ENCODE measurements at regions not wholly inside any gene's neighbourhood (a gene's known extent, or its start where the extent isn't known, plus 50 kb on each side); places are given as distances from the start of the nearest gene placed in this dataset.
"Not testable (repeated sequence)": the region's sequence is repeated elsewhere in the genome, so short reads cannot be mapped to it uniquely, and the experiment has no call there.

DNA sequence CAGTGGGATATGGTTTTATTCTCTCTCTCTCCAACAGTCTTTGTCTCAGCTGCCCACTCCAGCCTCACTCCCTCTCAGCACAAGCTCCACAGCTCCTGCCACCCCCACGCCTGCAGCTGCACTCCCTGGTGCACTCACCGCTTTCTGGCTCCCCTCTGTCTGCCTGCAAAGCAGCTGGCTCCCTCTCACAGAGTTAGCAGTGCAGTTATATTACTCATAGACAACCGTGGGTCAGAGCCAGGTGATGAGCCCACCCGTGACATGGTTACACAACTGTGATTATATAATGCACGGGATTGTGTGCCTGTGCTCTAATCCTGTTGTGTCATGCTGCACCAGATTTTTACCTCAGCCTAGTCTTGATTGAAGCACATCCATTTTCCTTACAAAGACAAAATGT lies 276.9 kb upstream of the CHAC2 start:
- DNase-seq = peak; percentile 34

DNA sequence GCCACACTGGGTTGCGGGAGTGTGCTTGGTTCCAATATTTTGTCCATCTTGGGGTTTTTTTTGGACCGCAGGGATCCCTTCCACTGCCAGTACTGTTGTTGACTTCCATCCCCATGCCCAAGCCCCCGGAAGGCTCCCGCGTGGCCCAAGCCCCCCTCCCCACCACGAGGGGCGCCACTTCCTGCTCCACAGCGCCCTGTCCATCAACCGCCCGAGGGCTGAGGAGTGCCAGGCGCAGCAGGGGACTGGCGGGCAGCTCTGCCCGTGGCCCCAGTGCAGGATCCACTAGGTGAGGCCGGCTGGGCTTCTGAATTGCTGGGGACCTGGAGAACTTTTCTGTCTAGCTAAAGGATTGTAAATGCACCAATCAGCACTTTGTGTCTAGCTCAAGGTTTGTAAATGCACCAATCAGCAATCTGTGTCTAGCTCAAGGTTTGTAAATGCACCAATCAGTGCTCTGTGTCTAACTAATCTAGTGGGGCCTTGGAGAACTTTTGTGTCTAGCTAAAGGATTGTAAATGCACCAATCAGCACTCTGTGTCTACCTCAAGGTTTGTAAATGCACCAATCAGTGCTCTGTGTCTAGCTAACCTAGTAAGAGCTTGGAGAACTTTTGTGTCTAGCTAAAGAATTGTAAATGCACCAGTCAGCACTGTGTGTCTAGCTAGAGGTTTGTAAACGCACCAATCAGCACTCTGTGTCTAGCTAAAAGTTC lies 281.3 kb upstream of the CHAC2 start:
- not testable (repeated sequence) for DNase-seq

DNA sequence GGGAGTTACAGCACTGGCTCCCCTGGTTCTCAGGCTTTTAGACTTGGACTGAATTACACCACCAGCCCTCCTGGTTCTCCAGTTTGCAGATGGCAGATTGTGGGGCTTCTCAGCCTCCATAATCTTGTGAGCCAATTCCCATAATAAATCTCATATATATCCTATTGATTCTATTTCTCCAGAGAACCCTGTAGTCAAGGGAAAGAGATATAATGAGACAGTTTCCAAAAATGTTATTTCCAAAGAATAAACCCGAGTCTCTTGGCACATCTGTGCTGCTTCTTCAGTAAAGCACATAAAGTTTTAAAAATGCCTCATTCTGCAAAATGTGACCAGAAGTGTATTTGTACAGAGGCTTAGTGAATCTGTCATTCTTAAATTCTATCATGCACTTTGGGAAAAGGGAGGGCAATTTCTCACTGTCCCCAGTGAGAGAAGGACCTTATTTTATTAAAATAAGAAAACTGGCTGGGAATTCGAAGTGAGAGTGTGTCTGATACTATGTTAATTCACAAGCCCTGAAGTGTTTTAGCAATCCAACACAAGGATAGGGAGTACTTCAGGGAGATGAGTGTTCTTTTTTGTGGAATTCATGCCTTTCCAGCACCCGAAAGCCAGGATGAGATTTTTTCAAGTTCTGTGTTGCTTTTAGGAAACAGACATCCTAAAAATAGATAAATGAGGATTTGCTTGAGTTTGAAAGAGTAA lies 282.4 kb upstream of the CHAC2 start:
- no peak for DNase-seq

DNA sequence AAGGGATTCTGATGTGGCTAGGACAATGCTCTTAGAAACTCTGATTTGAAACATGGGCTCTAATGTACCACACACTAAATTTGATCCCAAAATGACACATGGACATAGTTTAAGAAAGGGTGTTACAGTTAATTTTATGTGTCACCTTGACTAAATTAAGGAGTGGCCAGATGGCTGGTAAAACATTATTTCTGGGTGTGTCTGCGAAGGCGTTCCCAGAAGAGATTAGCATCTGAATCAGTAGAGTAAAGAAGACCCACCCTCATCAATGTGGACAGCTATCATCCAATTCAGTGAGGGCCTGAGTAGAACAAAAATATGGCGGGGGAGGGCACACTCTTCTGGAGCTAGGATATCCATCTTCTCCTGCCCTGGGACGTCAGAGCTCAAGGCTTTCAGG lies 283.1 kb upstream of the CHAC2 start:
- DNase-seq = no peak

DNA sequence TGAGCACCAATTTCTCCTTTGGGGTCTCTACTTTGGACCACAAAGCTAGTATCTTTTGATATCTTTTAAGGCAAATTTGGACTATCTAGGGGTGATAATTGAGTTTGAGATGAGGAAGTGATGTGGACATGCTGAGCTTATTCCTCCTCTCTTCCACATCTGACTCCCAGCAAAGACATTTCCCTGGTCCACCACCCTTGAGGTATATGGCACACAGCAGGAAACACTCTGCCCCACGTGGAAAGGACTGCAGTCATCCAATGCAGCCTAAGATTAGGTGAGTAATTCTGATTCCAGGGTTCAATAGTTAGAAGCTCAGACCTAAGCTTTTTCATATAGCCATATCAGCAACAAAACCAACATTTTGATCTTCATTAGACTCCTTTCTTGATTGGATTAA lies 290.1 kb upstream of the CHAC2 start:
- no peak for DNase-seq

DNA sequence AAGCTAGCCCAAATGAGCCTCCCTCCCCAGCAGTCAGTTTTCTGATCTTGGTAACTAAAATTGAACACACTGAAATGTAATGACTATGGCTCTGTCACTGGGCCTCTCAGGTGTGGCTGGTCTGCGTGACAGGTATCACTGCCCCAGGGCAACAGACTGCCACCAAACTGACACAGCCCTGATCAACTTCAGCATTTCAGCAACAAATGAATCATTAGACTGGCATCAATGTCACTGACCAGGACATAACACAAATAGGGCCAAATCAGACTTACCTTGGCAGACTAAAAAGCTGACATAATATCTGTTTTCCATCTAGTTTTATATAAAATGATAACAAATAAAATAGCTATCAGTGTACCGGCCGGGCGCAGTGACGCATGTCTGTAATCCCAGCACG lies 290.8 kb upstream of the CHAC2 start:
- no peak for DNase-seq

DNA sequence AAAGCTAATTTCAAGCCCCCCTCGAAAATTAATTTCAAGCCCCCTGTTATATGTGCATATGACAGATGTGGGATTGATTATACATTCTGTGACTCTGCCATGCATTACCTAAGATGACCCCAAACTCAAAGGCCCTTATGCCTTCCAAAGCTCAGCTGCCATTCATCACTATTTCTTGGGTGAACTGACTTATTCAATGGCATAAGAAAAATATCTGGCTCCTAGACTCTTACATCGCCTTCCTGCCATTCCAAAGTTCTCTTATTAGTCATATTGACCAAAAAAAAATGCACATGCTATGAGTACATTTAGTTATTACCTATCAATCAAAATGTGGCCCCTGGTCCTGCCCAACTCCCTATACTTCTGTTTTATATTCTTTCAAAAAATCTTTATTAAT lies 291.8 kb upstream of the CHAC2 start:
- DNase-seq = no peak

DNA sequence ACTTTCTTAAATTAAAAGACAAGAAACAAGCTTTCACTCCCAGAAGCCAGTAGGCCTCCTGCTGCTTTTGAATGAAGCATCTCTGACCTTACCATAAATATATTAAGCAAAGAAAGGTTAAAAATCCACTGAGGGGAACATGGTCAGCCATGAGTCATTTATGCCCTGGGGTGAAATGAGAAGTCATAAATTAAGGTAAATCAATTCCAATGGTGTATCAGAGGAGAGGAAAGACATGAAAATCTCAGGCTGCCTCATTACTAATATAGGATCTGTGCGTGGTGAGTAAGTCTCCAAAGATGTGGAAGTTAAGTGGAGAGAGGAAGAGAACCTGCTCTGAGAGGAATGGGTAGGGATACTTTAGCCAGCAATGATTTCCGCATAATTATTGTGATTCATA lies 292.3 kb upstream of the CHAC2 start:
- DNase-seq = no peak

DNA sequence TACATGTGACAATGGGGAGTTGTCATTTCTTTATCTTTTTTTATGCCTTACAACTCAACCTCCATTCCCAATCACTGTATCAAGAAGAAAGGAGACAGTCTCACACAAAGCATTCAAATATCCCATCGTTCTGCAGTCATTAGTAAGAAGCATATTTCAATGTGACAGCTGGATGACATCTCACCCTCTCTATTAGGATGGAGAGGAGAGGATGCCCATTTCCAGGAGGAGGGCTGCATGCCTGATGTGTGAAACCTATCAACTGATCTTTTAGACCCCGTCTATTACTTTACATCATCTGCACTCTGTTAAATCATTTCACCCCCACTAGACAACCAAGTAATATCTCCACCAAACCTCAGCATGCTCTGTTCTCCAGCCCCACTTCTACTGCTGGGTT lies 292.7 kb upstream of the CHAC2 start:
- no peak for DNase-seq

DNA sequence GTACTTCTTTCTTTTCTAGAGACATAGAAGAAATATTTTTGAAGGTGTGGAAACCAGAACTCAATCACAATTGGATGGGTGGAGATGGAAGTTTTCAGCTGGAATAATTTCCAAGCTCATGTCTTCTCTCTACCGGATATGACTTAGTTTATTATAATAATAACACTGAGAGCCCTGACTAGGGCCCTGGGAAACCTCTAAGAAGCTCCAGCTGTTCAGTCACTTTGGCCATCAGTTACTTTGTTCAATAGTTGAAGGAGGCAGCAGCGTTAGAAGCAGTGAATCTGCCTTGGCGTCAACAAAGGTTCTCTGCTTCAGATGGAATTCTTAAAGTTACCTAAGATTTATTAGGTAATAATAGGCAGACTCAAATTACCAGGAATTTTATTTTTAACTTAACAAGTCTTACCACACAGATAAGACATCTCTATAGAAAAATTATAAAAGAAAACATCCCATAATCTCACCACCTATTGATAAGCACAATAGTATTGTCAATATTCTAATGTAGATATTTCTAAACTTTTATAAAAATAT lies 293.8 kb upstream of the CHAC2 start:
- no peak for DNase-seq

DNA sequence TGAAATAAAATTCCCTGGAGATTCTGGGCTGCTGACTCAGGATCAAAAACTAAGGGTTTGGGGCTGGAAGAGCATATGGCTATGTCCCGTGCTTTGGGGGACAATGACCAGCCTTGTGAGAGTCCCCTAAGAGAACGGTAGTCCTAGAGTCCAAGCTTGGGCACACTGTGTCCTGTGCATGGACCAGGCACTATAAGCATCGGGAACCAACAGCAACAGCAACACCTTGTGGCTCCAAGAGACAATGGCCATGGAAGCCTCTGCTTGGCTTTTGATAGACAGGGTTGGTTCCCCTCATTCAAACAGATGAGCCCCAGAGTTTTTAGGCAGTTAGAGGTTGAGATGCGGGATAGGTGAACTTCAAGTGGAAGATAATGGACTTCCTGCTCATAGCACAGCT lies 294.4 kb upstream of the CHAC2 start:
- no peak for DNase-seq

DNA sequence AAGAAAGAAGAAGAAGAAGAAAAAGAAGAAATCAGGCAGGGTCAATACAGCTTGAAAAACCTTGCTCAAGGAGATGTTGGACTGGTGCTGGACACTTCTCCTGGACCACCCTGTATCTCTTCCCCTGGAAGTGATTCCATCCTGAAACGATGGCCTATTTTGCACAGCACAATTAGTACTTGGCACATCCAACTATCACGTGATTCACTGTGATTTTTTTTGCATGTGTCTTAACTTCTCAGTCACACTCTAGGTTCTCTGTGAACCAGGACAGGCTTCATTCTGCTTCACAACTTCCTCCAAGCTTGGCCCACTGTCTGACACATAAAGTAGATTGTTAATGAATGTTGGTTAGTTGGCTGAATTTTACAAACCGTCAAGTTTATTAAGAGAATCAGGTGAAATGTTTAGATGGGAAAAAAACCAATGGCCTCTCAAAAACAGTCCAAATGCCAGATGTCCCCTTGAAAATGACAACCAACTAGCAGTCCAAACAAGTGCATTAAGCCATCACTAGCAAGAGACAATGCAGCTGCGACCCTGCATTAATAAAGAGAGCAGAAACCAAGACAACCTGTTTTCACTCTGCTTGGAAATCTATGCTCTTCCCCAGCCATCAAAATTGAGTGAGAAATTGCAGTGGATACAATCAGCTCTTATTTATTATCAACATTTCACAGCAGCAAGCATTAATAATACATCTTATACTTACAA lies 300.0 kb upstream of the CHAC2 start:
- DNase-seq = no peak

DNA sequence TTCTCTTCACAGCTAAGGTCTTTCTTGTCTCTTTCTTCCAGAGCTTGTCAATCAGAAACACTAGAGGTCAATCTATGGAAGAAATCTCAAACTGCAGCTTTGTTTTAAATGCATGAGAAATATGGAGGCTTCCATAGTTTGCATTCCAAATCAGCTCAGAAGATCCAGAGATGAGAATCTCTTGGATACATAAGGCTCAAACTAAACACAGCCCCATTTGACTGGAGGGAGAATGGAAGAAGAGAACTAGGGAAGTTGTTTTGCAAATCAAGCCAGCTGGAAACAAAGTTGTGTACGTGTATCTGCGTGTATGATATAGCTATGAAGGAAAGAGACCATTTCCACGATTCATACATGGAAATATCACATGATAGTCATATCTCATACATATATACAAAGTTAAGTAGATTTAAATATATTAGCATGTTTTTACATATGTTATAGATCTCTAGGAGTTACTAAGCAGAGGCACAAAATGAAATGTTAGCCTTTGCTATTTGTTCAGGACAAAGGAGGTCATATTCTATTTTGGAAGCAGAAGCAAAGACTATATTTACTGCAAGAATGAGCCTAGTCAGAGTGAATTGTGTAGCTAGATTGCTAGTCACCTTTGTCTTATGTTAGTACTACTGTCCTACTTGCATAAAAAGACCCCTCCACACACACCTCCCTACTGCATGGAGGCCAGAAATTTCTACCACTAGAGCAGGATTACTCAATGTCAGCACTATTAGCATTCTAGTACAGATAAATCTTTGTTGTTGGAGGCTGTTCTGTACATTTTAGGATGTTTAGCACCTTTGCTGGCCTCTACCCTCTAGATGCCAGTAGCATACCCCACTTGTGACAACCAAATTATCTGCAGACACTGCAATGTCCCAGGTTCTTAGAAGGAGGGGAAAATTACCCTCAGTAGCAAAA lies 303.5 kb upstream of the CHAC2 start:
- DNase-seq = no peak

DNA sequence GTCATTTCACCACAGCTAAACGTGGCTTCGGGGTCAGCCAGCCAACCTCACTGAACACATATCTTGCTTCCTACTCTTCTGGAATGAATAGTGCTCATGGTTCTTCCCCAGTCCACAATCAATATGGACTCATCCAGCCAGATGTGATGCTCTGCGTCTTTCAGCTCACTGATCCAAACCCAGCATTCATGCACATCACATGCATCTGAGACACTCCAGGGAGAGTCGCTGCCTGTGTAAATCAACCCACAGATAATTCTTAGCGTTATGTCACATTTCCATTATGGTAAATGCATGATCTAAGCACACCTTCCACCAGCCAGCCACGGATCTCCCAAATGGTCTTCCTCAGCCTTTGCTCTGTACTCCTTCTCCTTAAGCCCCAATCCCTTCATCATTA lies 306.7 kb upstream of the CHAC2 start:
- no peak for DNase-seq

DNA sequence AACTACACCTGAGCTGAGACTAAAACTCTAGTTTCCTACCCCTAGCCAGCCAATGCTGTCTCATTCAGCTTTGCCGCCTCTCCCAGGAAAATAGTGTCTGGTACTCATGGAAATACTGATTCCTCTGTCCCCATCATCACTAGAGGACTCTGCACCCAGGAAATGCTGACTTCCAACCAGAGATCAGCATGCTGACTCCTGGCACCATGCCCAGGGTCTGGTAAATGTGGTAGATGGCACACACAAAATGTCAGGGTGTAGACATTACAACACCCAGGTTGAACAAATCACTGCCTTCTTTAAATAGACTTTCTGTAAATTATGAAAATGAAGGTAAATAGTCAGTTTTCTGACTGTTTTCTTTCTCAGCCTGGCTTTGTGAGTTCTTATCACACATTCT lies 307.3 kb upstream of the CHAC2 start:
- no peak for DNase-seq

DNA sequence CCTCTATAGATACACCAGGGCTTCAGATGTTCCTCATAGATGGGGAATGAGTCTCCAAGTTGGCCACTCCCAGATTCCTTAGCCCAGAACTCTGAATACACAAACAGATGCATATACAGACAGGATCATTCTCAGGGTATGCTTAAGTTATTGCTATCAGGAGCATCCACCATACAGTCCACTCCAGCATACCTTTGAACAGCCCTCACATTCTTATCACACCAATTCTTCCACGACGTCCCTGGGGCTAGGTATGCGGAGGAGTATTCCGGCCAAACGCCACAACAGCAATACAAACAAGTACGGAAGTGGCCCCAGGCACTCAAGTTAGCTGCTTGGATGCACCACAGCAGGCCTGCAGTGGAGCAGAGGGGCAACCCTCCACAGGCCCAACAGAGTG lies 312.5 kb upstream of the CHAC2 start:
- DNase-seq = no peak

DNA sequence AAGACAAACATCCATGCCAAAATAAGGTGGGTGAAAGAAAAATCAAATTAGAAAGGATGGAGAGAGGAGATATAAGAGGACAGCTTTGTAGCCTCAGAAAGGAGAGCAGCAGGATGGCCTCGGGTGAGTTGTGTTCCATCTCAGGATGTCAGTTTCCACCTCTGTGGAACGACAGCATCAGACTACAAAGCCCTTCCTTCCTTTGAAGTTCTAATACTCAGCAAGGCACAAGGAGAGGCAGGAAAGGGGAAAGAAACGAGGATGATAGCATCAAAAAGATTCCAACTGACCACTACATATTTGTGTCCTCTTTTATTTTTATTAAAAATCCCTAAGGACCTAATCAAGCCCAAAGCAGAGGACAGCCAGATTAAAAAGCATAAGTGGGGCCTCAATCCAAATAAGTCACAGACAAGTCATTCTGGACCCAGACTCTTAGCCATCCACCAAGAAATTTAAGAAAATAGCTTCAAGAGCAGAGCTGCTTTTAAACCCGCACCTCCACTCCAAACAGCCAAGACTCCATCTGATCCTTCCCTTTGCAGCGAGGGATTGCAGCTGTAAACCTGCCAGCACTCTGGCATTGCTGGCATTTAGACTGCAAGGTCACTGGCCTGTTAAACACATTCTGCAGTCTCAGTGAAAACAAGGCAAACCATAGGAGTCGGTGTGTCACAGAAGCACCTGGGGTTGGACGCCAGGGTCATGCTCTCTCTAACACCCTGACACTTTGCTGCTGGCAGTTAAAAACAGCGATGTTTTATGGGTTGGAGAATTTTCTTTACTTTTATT lies 314.5 kb upstream of the CHAC2 start:
- DNase-seq = peak; percentile 4

DNA sequence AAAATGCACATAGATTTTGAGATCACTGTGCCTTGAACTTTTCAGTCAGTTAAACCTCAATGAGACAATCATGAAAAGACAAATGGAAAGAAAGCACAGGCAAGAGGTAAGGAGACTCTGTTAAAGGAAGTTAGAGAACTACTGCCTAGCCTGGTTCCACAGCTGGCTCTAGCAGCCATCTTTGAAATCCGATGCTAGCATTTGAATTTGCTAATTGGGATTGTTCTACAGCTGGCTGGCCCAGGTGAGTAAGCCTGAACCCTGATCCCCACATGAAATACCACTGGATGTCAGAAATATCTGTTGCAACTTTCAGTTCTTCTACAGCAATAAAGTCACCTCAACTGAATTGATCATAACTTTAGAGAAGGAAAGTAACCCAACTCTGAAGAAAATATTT lies 315.2 kb upstream of the CHAC2 start:
- no peak for DNase-seq

DNA sequence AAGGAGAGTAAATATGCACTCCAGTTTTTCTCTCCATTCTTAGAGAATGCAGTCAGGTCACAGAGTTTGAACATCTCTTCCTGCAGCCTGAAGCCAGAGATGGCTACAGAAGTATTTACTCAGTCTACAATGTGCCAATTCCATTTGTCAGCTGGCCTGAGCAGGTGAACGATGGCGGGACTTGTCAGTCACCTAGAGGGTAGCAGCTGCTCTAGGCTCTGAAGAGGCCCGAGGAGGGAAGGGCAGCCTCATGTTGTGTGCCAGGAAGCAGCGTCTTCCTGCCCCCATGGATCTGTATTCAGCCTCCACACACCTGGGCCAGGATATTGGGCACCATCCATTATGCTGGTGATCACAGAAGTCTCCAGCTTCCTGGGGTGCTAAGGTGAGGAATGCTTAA lies 316.7 kb upstream of the CHAC2 start:
- no peak for DNase-seq

DNA sequence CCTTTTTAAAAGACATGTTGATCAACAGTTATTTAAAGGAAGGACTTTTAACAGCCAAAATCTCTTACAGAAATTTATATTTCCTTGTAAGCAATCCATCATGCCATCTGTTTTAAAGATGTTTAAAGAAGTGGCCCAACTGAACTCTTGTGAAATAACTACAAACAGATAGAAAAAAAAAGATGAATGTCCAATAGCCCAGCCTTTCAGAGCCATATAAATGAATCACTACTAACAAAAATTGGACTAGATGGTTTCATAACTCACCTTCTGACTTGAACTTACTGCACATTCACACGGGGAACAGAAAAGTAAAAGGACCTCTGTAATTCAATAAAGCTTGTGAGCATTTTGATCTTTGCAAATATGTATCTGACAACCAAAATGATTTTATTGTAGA lies 319.0 kb upstream of the CHAC2 start:
- no peak for DNase-seq

DNA sequence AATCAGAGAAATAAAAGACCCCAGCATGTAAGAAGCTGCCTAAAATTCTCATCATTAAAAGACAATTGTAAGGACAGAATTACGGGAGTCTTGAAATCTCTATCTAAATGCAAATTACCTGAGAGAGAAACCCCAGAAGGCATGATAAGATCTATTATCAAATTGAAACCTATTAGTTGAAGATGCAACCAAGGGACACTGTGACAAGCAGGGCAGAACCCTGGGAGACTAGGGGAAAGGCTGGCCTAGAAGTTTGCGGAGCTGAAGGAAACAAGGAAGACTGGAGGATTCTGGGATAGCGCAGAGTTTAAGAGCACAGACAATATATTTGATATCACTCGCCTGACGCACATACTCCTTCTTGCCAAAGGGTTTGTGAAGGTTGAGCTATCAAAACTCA lies 319.5 kb upstream of the CHAC2 start:
- DNase-seq = no peak
